K562 (cell line): ENCODE measurements at regions not wholly inside any gene's neighbourhood (a gene's known extent, or its start where the extent isn't known, plus 50 kb on each side); places are given as distances from the start of the nearest gene placed in this dataset.
A peak's percentile ranks its signal among the peaks of the same experiment; 100 is the strongest.

Experiments
- ARID2 ChIP-seq: fragments of 450-650 bp; IDR thresholded peaks from 2 replicates; pipeline ENCODE4 v1.6.1; 2017; ENCODE audit warnings: antibody characterized with exemption, mild to moderate bottlenecking
- BRD9 ChIP-seq: fragments of 450-650 bp; IDR thresholded peaks from 2 replicates; pipeline ENCODE4 v1.6.1; 2018; ENCODE audit warnings: low read depth; ENCODE audit not compliant: partially characterized antibody
- CBX8 ChIP-seq: fragments of 200-600 bp; sonication (generic); IDR thresholded peaks from 2 replicates; pipeline ENCODE4 v1.6.1; 2012; ENCODE audit warnings: borderline replicate concordance, mixed run types, low read depth, mild to moderate bottlenecking, moderate library complexity, mixed read lengths, low read length, control low read depth, inconsistent platforms; ENCODE audit not compliant: poor library complexity, severe bottlenecking; ENCODE audit errors: extremely low read depth
- DIDO1 ChIP-seq: fragments of 450-650 bp; IDR thresholded peaks from 2 replicates; pipeline ENCODE4 v1.6.1; 2016; ENCODE audit warnings: low read depth, missing biosample characterization, missing genetic modification characterization
- HMG20B ChIP-seq: fragments of 250-450 bp; sonication (Bioruptor Pico); IDR thresholded peaks from 2 replicates; pipeline ENCODE4 v1.5.0; 2021; ENCODE audit warnings: mild to moderate bottlenecking
- IRF1 ChIP-seq: sonication (generic); formaldehyde crosslinking; IDR thresholded peaks from 2 replicates; pipeline ENCODE4 v1.8.0; 2022; ENCODE audit warnings: missing genetic modification reagents, mild to moderate bottlenecking, borderline replicate concordance
- KHSRP ChIP-seq: fragments of 450-650 bp; IDR thresholded peaks from 2 replicates; pipeline ENCODE4 v1.6.1; 2017
- NR2C1 ChIP-seq, 2 experiments: fragments of 450-650 bp; IDR thresholded peaks; 2 replicates each; pipeline ENCODE4 v1.6.1; 2017; ENCODE audit warnings: mild to moderate bottlenecking in 2 of 2, antibody characterized with exemption in 1 of 2, inconsistent platforms in 1 of 2, missing compliant biosample characterization in 1 of 2, missing genetic modification characterization in 1 of 2
- OTX1 ChIP-seq: fragments of 450-650 bp; formaldehyde crosslinking; IDR thresholded peaks from 2 replicates; pipeline ENCODE4 v1.4.0; 2022; ENCODE audit warnings: mild to moderate bottlenecking
- PBX2 ChIP-seq, 2 experiments: IDR thresholded peaks in 1 of 2; conservative IDR thresholded peaks in 1 of 2; 2 replicates each; pipeline ENCODE4 v1.6.1; 2016; ENCODE audit warnings: low read depth in 2 of 2, mild to moderate bottlenecking in 1 of 2, missing compliant biosample characterization in 1 of 2, missing genetic modification characterization in 1 of 2, moderate library complexity in 1 of 2
- POU5F1 ChIP-seq: fragments of 150-350 bp; IDR thresholded peaks from 2 replicates; pipeline ENCODE4 v1.6.1; 2014; ENCODE audit warnings: borderline replicate concordance, low read length, low read depth, mild to moderate bottlenecking; ENCODE audit not compliant: partially characterized antibody
- SAFB ChIP-seq: fragments of 200-400 bp; formaldehyde crosslinking; IDR thresholded peaks from 2 replicates; pipeline ENCODE4 v1.6.1; 2017; ENCODE audit warnings: low read depth, low read length, borderline replicate concordance
- SMAD4 ChIP-seq: fragments of 250-450 bp; sonication (Bioruptor Pico); conservative IDR thresholded peaks from 2 replicates; pipeline ENCODE4 v1.8.0; 2021; ENCODE audit warnings: inconsistent platforms, mild to moderate bottlenecking, moderate library complexity
- SP2 ChIP-seq: IDR thresholded peaks from 2 replicates; pipeline ENCODE4 v1.6.1; 2011; ENCODE audit warnings: mild to moderate bottlenecking, low read depth, low read length, moderate library complexity; ENCODE audit not compliant: poor library complexity, severe bottlenecking; ENCODE audit errors: extremely low read depth
- XRCC3 ChIP-seq: fragments of 450-650 bp; IDR thresholded peaks from 2 replicates; pipeline ENCODE4 v1.6.1; 2017; ENCODE audit warnings: mild to moderate bottlenecking, moderate library complexity
- XRCC5 ChIP-seq: fragments of 200-400 bp; formaldehyde crosslinking; IDR thresholded peaks from 2 replicates; pipeline ENCODE4 v1.6.1; 2017; ENCODE audit warnings: low read depth, mild to moderate bottlenecking, low read length
- ZBTB26 ChIP-seq: fragments of 450-650 bp; formaldehyde crosslinking; IDR thresholded peaks from 2 replicates; pipeline ENCODE4 v1.4.0; 2022; ENCODE audit warnings: missing genetic modification characterization
- ZNF184 ChIP-seq: sonication (generic); formaldehyde crosslinking; IDR thresholded peaks from 2 replicates; pipeline ENCODE4 v1.5.0; 2020; ENCODE audit warnings: missing genetic modification reagents
- ZNF274 ChIP-seq: IDR thresholded peaks from 2 replicates; pipeline ENCODE4 v1.6.1; 2011; ENCODE audit warnings: low read depth, mild to moderate bottlenecking, low read length, moderate library complexity, borderline replicate concordance
- ZNF324 ChIP-seq: fragments of 250-450 bp; sonication (Bioruptor Pico); IDR thresholded peaks from 2 replicates; pipeline ENCODE4 v1.4.0; 2020; ENCODE audit warnings: mild to moderate bottlenecking
- ZNF354B ChIP-seq: fragments of 250-450 bp; sonication (Bioruptor Pico); IDR thresholded peaks from 2 replicates; pipeline ENCODE4 v1.4.0; 2020
- ZNF395 ChIP-seq: fragments of 200-800 bp; sonication (Bioruptor generic); IDR thresholded peaks from 2 replicates; pipeline ENCODE4 v1.6.1; 2017; ENCODE audit warnings: missing genetic modification characterization, missing compliant biosample characterization
- ZNF507 ChIP-seq: conservative IDR thresholded peaks from 2 replicates; pipeline ENCODE4 v1.6.1; 2017; ENCODE audit warnings: missing genetic modification characterization, missing compliant biosample characterization
- ZZZ3 ChIP-seq: fragments of 450-650 bp; IDR thresholded peaks from 2 replicates; pipeline ENCODE4 v1.6.1; 2016; ENCODE audit warnings: antibody characterized with exemption, mild to moderate bottlenecking, moderate library complexity

GRCh38 chr17:33904476-33904875 lies 350.6 kb upstream of the CCL2 start (continued):
- TF ChIP-seq PBX2 (CRISPR knock-in tag; IDR thresholded peaks at IDR 0.05; ENCODE audit: low read depth), result no peak
- TF ChIP-seq PBX2 (tag; conservative IDR thresholded peaks at IDR 0.05; ENCODE audit: low read depth), result peak; percentile 56
- no peak for TF ChIP-seq XRCC3
- no peak for TF ChIP-seq DIDO1
- no peak; the same call in 1 of the 2 replicates for TF ChIP-seq ZNF274
- TF ChIP-seq IRF1, result no peak
- no peak for TF ChIP-seq ARID2
- TF ChIP-seq SP2, result no peak
- TF ChIP-seq OTX1, result no peak
- TF ChIP-seq XRCC5, result no peak
- TF ChIP-seq ZNF354B (CRISPR knock-in tag), result no peak
- TF ChIP-seq KHSRP, result peak; percentile 50; the same call in 1 of the 2 replicates
- TF ChIP-seq HMG20B (CRISPR knock-in tag), result no peak
- TF ChIP-seq ZNF507 (tag), result no peak
- no peak for TF ChIP-seq ZNF324 (CRISPR knock-in tag)
- TF ChIP-seq SAFB, result no peak
- no peak for TF ChIP-seq ZNF184 (CRISPR knock-in tag)
- TF ChIP-seq CBX8, result no peak
- TF ChIP-seq POU5F1, result no peak
- no peak for TF ChIP-seq NR2C1 (IDR thresholded peaks at IDR 0.05)
- no peak for TF ChIP-seq NR2C1 (tag; IDR thresholded peaks at IDR 0.05)
- TF ChIP-seq ZNF395 (CRISPR knock-in tag), result no peak
- no peak for TF ChIP-seq ZBTB26 (CRISPR knock-in tag)
- no peak for TF ChIP-seq BRD9
- peak; percentile 81 for TF ChIP-seq SMAD4 (CRISPR knock-in tag)
- no peak for TF ChIP-seq ZZZ3
